Activated CD8-positive, alpha-beta T cell treated with anti-CD3 and anti-CD28 coated beads for 36 hours (primary cell): ENCODE measurements at regions not wholly inside any gene's neighbourhood (a gene's known extent, or its start where the extent isn't known, plus 50 kb on each side); places are given as distances from the start of the nearest gene placed in this dataset.

Experiments
- ATAC-seq: fragments of 200-7000 bp; cut with Tn5 transposase; one replicate; pipeline ENCODE4 v1.10.0; 2021; ENCODE audit warnings: mild to moderate bottlenecking, moderate library complexity
- CTCF ChIA-PET: fragments of 350-600 bp; sonication (Branson Sonifier 250); formaldehyde crosslinking; loops from one replicate; lab custom pipeline; 2021; ENCODE audit warnings: antibody characterized with exemption; lab: Charles Lee
- POLR2A ChIA-PET: fragments of 350-600 bp; sonication (Branson Sonifier 250); formaldehyde crosslinking; loops from one replicate; lab custom pipeline; 2021; ENCODE audit warnings: antibody characterized with exemption; lab: Charles Lee
- DNase-seq: peaks from one replicate; pipeline ENCODE4 v3.0.0-alpha.2; 2020
- H3K27ac Mint-ChIP-seq: one replicate; pipeline ENCODE4 v1.8.0; 2021; ENCODE audit warnings: mild to moderate bottlenecking, mixed read lengths
- H3K27me3 Mint-ChIP-seq: one replicate; pipeline ENCODE4 v1.8.0; 2021; ENCODE audit warnings: mixed read lengths
- H3K36me3 Mint-ChIP-seq: one replicate; pipeline ENCODE4 v1.8.0; 2021; ENCODE audit warnings: low read depth, mixed read lengths
- H3K4me1 Mint-ChIP-seq: one replicate; pipeline ENCODE4 v1.8.0; 2021; ENCODE audit warnings: low read depth, mixed read lengths
- H3K4me3 Mint-ChIP-seq: one replicate; pipeline ENCODE4 v1.8.0; 2021; ENCODE audit warnings: mild to moderate bottlenecking, moderate library complexity, mixed read lengths
- H3K9me3 Mint-ChIP-seq: one replicate; pipeline ENCODE4 v1.8.0; 2021; ENCODE audit warnings: mixed read lengths
- intact Hi-C: fragments of 100-400 bp; cut with micrococcal nuclease; formaldehyde crosslinking; loops from one replicate; pipeline ENCODE4 v1.10.0; 2022
- TF ChIP-seq, protein P1 (sequence below): fragments of 200-600 bp; IDR thresholded peaks from one replicate; pipeline ENCODE4 v1.8.0; 2022; ENCODE audit warnings: antibody characterized with exemption, mild to moderate bottlenecking

GRCh38 chr4:26105337-26105736 lies 191.3 kb downstream of the SMIM20 start:
- Mint-ChIP-seq H3K9me3 (no peaks in the 10 kb centered on the region), H3K4me3 (no peak overlapping the region), H3K27ac (no peak overlapping the region), H3K4me1 (peaks cover 6% of the 10 kb centered on the region), H3K27me3 (peaks cover 21% of the 10 kb centered on the region), H3K36me3 (no peaks in the 10 kb centered on the region)
- ChIA-PET CTCF (interaction anchor here (1.4 to 1.8 kb wide), 4 partner anchors 8 to 225 kb away, joined by 3 to 4 read pairs (median 4); no protein-coding TSS in a partner anchor), POLR2A (interaction anchor here (1.1 kb wide), 1 partner anchor 13 kb away, joined by 3 read pairs; no protein-coding TSS in a partner anchor)
- no peak for ATAC-seq
- DNase-seq, result no peak
- TF ChIP-seq, protein P1, sequence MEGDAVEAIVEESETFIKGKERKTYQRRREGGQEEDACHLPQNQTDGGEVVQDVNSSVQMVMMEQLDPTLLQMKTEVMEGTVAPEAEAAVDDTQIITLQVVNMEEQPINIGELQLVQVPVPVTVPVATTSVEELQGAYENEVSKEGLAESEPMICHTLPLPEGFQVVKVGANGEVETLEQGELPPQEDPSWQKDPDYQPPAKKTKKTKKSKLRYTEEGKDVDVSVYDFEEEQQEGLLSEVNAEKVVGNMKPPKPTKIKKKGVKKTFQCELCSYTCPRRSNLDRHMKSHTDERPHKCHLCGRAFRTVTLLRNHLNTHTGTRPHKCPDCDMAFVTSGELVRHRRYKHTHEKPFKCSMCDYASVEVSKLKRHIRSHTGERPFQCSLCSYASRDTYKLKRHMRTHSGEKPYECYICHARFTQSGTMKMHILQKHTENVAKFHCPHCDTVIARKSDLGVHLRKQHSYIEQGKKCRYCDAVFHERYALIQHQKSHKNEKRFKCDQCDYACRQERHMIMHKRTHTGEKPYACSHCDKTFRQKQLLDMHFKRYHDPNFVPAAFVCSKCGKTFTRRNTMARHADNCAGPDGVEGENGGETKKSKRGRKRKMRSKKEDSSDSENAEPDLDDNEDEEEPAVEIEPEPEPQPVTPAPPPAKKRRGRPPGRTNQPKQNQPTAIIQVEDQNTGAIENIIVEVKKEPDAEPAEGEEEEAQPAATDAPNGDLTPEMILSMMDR, result no peak
- intact Hi-C loops, result no loop called here

DNA sequence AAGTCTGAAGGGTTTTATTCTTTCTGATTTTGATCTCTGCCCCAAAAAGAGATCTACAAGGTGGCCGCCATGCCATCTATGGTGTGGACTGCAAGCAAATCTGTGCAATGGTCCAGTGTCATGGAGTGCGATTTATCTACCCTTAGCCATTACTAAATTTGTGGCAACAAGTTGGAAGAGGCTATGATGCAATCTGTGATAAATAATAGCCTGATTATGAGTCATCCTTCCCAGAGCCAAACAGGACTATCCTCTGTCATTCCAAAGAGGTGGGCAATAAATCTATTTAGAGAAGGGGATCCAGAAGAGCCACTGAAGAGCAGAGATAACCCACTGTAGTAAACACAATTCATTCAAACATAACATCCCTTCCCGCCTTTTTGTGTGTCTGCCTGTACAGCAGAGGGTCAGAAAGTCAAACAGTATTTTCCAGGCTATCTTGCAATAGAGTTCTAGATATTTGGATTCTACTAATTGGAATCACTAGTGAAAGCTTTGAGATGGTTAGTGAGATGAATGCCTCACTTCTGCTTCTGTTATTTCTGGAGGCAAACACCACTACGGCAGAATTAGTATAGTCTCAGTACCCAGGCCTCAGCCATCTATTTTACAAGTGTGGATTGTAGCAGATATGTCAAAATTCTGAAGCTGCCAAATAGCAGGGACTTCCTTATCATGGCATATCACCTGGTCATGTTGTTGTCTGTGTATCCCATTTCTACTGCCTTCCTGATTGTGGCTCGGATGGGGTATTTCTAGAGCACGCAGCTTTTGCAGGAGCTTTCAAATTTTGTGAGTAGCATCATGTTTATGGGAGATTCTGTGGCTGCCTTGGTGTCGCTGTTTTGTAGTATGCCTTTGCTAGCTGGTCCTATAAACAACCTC lies 192.0 kb downstream of the SMIM20 start:
- ATAC-seq (no peak), DNase-seq (no peak)
- TF ChIP-seq, protein P1, result no peak
- ChIA-PET CTCF (interaction anchor here (1.0 to 1.8 kb wide), 6 partner anchors 9 to 224 kb away, joined by 3 to 4 read pairs (median 3); no protein-coding TSS in a partner anchor), POLR2A (interaction anchor here (1.1 kb wide), 2 partner anchors 12 to 17 kb away, joined by 3 read pairs; no protein-coding TSS in a partner anchor)
- no peaks in the 10 kb centered on the region for H3K36me3 Mint-ChIP-seq
- intact Hi-C loops, result no loop called here
- H3K9me3 Mint-ChIP-seq, result no peaks in the 10 kb centered on the region
- H3K27me3 Mint-ChIP-seq, result peaks cover 29% of the 10 kb centered on the region
- H3K4me3 Mint-ChIP-seq, result no peak overlapping the region
- no peak overlapping the region for H3K27ac Mint-ChIP-seq
- peaks cover 6% of the 10 kb centered on the region for H3K4me1 Mint-ChIP-seq

GRCh38 chr4:26106776-26107175 lies 192.8 kb downstream of the SMIM20 start:
- TF ChIP-seq, protein P1, result no peak
- H3K4me3 Mint-ChIP-seq, result no peak overlapping the region
- DNase-seq, result no peak
- ChIA-PET POLR2A (interaction anchor here (1.1 to 2.0 kb wide), 2 partner anchors 18 to 28 kb away, joined by 3 to 7 read pairs; no protein-coding TSS in a partner anchor), CTCF (interaction anchor here (1.0 to 1.8 kb wide), 5 partner anchors 9 to 20 kb away, joined by 3 to 4 read pairs (median 3); no protein-coding TSS in a partner anchor)
- peaks cover 6% of the 10 kb centered on the region for H3K4me1 Mint-ChIP-seq
- peaks cover 35% of the 10 kb centered on the region for H3K27me3 Mint-ChIP-seq
- no peak overlapping the region for H3K27ac Mint-ChIP-seq
- intact Hi-C loops, result no loop called here
- ATAC-seq, result no peak
- H3K9me3 Mint-ChIP-seq, result peaks cover 4% of the 10 kb centered on the region
- H3K36me3 Mint-ChIP-seq, result no peaks in the 10 kb centered on the region

DNA sequence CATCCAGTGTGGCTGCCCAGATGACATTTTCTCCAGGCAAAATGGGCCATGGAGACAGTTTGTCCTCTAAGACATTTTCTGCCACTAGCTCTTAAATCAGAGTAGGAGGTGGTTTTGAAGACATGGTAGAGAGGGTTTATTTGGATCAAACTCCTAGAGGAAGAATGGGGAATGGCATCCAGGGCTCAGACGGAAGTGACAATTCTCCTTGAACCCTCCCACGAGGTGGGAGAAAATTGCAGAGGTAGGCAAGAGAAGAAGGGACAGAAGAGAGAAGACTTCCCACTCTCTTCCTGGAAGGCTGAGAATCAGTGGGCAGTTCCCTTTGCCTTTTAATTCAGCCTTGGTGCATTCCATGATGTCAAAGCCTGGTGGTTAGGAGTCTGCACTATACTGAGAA lies 194.0 kb downstream of the SMIM20 start:
- ATAC-seq, result no peak
- POLR2A ChIA-PET, result interaction anchor here (2.0 kb wide), 1 partner anchor 27 kb away, joined by 7 read pairs; no protein-coding TSS in a partner anchor
- Mint-ChIP-seq H3K36me3 (no peaks in the 10 kb centered on the region), H3K4me3 (no peak overlapping the region), H3K27me3 (peaks cover 37% of the 10 kb centered on the region), H3K27ac (no peak overlapping the region), H3K4me1 (peaks cover 6% of the 10 kb centered on the region), H3K9me3 (peaks cover 10% of the 10 kb centered on the region)
- CTCF ChIA-PET, result interaction anchor here (1.3 to 1.8 kb wide), 2 partner anchors 8 to 21 kb away, joined by 4 read pairs; no protein-coding TSS in a partner anchor
- no peak for DNase-seq
- intact Hi-C loops, result no loop called here
- TF ChIP-seq, protein P1, result no peak
